ENCODE measurements at regions not wholly inside any gene's neighbourhood (a gene's known extent, or its start where the extent isn't known, plus 50 kb on each side); places are given as distances from the start of the nearest gene placed in this dataset.

DNA sequence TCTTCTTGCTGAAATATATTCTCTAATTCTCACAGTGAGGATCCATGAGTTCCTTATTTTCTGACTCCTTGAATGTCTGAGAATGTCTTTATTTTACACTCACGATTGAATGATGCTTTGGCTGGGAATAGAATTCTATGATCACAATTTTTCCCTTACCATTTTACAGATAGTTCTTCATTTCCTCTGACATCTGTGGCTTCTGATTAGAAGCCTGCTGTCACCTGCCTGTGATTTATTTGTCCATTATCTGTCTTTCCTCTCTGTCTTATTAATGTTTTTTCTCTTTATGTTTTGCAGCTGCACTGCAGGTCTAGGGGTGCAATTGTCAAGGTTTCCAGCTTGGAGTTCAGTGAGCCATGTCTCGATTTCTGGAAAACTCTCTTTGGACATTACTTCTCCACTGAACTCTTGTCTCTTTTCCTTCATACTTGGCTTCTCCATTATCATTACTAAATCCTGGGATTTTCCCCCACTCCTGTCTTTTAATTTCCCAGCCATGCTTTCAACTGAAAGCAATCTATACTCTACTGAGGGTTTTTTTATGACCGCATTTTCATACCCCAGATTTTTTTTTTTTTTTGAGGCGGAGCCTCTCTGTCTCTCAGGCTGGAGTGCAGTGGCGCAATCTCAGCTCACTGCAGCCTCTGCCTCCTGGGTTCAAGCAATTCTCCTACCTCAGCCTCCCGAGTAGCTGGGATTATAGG, 85.8 kb upstream of the PRNP start:
- no peak for DNase-seq (ENCODE audit: low read depth)

DNA sequence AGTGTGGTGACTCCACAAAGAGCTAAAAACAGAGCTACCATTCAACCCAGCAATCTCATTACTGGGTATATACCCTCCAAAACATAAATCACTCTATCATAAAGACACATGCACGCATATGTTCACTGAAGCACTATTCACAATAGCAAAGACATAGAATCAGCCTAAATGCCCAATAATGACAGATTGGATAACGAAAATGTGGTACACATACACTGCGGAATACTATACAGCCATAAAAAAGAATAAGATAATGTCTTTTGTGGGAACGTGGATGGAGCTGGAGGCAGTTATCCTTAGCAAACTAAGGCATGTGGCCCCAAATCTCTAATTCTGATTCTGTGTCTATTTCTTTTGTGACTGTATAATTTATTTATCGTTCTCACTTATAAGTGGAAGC, 89.0 kb upstream of the PRNP start:
- DNase-seq (ENCODE audit: low read depth): no peak

DNA sequence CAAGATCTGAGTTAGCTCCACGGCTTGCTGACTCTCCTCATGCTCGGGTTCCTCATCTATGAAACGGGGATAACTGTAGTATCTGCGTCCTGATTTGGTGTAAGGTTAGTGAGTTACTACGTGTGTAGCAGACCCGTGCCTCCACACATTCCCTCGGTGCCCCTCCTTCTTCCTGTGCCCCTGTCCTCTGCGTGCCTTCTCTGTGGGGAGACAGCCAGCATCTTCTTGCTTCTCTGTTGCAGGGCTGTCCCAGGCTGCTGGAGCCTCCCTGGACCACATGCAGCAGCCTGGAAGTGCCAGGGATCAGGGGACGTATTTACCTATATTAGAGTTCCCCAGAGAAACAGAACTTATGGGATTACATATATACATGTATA, 93.1 kb upstream of the PRNP start:
- DNase-seq (ENCODE audit: low read depth): no peak

DNA sequence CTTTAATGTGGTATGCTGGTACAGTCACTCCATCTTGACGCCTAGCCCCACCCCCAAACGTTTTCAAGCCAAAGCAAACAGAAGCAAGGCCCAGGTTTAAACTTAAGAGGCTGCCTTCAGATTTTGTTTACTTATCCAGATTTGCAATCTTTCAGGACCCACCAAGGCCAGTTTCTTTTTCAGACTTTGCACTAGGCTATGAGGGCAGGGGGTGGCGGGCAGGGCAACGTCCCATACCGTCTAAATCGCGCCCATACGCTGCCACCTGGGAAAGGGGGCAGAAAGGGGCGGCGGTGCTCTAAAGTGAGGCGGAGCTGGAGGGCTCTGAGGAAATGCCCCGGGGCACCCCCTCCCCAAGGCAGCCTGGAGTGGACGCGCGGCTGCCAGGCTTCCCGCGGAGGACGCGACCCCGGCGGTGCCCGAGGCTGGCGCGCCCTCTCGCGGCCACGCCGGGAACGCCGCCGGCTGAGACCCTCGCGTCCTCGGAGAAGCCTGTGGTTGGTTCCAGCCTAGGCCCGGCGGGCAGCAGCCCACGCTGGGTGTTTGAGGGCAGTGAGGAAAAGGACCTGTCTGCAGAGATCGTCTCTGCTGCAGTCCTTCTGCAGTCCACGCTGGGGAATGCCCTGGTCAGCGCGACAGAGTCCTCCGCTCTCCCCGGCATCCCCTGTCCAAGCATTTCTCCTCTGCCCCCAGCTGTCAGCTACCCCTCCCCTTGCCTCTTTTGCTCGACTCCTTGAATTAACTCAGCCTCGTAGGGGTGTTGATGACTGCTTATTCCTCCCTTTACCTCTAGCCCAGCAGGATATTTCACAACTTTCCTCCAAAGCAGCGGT, 93.7 kb upstream of the PRNP start:
- peak; percentile 52 for DNase-seq (ENCODE audit: low read depth)

DNA sequence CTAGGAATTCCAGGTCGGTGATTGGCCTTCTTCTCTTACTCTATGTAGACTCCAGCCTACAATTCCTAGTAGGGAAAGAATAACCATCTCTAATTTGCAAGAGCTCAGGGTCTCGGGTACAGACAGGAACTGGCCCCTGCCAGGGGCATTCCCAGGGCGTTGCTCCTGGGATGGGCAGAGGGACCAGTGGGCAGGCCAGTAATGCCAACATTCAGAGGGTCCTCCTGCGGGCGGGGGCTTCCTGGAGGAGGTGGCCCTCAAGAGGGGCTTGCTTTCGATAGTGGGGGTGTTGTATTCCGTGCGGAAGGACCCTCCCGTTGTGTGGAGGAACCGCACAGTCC, 94.3 kb upstream of the PRNP start:
- no peak for DNase-seq (ENCODE audit: low read depth)

DNA sequence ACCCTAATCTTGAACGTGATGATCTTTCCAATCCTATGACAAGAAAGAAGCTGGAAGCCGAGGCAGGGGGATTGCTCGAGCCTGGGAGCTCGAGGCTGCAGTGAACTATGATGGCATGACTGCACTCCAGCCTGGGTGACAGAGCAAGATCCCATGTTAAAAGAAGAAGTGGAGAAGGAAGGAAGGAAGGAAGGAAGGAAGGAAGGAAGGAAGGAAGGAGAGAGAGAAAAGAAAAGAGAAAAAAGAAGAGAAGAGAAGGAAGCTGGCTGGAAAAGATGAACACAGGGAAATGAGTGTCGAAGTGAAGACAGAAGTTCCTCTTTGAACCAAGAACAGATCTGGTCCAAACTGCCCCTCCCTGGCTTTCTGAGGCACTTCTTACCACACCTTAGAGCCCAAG, 100.5 kb upstream of the PRNP start:
- no peak for DNase-seq (ENCODE audit: low read depth)

DNA sequence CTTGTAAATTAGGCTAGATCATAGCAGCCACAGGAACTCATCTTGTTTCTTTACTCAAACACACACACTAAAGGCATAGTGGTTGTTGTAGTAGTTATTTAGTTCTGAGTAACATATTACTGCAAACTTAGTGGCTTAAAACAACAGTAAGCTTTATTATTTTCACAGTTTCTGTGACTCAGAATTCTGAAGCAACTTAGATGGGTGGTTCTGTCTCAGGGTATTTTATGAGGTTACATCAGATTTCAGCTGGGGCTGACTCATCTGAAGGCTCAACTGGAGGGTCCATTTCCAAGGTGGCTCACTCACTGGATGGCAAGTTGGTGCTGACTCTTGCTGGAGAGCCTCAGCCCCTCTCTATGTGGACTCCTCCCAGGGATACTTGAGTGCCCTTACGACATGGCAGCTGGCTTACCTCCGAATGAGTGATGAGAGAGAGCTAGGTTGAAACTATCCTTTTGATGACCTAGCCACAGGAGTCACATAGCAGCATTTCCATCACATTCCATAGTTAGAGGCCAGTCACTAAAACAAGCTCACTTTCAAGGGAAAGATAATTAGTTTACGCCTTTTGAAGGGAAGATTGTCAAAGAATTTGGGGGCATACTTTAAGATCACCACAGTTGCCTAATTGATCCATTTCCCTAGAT, 101.0 kb upstream of the PRNP start:
- peak; percentile 82 for DNase-seq (ENCODE audit: low read depth)

DNA sequence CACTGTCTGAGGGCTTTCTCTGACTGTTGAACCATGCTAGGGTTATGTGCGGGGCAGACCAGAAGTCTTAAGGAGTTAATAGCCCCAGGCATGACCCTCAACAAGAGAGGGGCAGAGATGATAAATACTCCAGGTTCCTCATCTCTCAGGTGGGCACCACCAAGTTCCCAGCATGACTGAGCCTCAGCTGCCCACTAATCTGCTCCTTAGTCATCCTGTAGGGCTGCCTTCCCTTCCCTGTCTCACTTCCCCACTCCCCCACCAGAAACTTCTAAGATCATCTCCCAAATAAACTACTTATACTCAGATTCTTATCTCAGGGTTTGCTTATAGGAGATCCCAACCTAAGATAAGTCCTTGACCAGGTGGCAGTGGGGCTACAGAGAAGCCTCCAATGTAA, 101.7 kb upstream of the PRNP start:
- no peak for DNase-seq (ENCODE audit: low read depth)

DNA sequence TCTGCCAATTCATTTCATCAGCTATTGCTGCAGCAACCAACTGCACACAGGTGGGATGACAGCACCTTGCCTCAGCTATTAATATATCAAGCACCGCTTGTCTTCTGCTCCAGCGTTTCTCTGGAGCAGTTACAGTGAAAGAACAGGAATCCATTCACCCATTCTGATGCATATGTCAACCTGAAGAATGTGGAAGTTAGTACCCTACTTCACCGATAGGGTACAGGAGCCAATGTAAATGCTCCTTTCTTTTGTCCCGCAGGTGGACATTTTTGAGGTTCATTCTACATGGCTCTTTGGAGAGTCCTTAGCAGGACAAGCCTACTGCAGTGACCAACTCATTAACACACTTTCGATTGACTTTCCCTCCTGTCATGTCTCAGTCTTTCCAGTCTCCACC, 104.4 kb upstream of the PRNP start:
- DNase-seq (ENCODE audit: low read depth): no peak

DNA sequence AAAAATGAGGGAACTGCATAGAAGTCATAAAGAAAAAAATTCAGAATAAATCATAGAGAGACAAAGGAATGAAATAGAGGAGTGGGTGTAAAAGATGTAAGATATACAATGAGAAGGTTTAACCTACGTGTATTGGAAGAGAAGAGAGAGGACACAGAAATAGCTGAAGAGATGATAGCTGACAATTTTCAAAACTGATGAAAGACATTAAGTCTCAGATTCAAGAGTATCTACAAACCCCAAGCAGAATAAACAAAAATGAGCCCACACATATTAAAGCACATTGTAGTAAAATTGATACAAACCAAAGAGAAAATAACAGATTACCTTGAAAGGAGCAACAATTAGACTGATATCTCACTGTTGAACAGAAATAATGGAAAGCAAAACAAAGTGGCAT, 107.9 kb upstream of the PRNP start:
- no peak for DNase-seq (ENCODE audit: low read depth)

DNA sequence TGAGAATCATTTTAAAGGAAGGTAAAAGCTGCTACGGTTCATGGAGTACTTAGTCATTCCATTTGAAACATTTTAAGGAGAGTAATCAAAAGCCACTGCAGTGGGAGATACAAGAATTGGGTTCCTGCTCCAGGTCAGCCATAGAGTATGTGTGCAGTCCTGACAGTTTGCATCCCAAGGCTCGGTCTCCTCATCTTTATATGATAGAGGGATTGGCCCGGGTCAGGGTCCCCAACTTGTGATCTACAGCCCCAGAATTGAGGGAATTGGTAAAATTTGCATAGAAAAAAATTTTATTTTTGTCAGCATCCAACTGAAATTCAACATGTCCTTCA, 111.9 kb upstream of the PRNP start:
- no peak for DNase-seq (ENCODE audit: low read depth)

DNA sequence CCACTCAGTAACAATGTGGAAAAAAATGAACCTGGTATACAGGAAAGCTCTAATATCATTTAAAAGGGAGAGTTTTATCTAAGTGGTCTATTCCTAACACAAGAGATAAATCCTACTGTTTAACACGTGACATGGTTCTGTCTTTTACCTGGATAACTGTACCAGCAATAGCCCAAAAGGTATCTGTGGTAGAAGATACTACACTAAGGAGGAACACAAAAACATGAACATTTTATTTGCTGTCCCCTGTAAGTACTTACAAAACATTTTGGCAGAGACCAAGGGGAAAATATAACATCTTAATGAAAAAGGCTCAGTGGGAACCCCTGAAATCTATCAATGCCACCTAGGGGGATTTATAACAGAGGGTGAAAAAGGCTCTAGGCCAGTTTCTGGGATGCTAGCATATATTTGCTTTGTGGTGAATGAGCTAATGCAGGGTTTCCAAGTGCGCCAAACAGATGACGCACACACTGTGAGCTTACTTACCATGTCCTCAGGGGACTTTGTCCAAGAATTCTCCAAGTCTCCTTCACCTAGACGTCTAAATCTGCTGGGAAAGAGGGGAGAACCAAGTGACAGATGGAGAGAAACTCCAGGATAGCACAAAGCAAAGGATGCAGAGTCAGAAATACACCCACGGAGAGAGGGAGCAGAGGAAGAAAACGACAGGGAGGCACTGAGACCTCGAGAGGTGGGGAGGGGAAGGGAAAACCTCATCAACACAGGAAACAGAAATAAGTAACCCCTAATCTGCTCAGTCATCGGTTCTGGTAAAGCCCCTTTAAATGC, 112.5 kb upstream of the PRNP start:
- peak; percentile 93 for DNase-seq (ENCODE audit: low read depth)

DNA sequence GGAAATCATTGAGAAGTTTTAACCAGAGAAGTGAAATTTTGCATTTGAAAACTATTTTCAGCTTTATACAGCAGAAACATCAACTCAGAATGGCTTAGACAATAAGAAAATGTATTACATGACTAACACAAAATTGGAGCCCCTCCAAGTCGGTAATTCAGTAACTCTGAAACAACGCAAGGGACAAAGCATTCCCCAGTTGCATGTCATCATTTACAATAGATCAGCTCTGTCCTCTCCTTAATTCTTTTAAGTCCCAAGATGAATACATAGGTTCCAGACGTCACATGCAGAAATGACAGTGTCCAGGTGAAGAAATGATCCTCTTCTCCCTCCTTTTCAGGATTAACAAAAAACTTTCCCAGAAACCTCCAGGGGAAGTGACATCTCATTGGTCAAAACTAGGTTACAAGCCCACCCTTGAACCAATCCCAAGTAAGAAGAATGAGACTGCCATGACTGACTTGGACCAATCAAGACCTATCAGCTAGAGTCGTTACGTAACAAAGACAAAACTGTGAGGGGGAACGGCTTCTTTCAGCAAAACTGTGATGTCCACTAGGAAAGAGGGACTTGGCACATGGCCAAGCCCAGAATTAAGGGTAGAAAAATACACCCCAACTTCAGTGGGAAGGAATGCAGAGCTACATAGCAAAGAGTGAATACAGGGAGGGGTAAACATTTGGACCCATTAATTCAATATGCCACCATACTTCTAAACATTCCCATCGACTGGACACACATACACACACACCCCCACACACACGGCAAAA, 114.3 kb upstream of the PRNP start:
- peak; percentile 41 for DNase-seq (ENCODE audit: low read depth)

DNA sequence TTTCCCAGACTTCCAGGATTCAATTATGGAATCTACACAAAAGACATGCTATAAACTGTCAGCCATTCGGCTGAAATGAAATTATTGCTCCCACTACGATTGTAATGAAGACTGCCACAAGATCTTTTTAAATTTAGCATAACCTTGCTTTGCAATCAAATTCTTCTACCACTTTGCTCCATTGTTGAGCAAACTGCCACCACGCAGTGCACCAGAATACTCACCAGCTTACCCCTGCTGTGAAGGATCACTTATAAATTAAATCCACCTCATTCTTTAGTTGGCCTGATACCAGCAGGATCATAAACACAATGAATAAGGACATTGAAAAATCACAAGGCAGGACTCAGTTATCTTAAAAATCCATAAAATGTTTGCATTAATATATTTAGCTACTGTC, 116.4 kb upstream of the PRNP start:
- no peak for DNase-seq (ENCODE audit: low read depth)

DNA sequence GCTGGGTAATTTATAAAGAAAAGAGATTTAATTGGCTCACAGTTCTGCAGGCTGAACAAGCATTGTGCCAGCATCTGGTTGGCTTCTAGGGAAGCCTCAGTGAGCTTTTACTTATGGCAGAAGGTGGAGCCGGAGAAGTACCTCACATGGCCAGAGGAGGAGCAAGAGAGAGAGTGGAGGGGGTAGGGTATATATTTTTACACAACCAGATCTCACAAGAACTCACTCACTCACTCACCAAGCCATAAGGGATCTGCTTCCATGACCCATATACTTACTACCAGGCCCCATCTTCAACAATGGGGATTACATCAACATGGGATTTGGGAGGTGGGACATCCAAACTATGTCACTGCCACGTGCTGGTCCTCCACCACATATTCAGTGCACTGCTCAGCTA, 117.2 kb upstream of the PRNP start:
- DNase-seq (ENCODE audit: low read depth): no peak

DNA sequence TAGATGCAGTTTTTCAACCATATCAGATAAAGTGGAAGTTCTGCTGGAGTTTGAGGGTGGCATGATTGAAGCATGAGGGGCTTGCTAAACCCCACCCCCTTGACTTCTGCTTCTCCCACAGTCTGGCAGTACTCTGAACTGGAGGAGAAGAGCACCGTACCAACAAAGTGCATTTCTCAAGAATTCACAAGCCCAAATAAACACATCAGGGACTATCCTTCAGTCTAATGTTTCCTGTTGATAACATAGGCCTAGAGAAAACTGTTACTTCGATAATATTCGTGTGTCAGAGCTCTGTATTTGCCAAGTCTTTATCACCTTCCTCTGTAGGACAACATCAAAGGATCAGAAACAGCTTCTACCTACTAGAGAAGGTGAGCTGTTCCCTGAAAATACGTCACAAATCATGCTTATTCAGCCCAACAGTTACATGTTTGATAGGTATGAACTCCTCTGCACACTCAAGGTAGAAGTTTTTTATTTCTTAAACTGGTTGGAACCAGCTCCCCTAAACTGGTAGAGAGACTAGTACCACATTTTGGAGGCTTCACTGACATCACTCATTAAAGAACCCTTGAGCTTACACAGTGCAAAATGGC, 117.8 kb upstream of the PRNP start:
- DNase-seq (ENCODE audit: low read depth): no peak

DNA sequence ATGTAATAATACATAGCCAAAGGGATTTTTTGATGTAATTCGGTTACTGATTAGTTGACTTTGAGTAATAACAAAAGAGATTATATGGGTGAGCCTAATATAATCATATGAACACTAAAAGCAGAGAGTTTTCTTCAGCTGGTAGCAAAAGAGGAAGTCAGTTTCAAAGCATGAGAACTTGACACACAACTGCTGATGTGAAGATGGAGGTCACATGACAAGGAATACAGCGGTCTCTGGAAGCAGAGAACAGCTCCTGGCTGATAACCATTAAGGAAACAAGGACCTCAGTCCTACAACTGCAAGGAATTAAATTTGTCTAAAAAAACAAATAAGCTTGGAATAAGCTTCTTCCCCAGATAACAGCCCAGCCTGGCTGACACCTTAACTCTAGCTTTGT, 119.1 kb upstream of the PRNP start:
- DNase-seq (ENCODE audit: low read depth): no peak

DNA sequence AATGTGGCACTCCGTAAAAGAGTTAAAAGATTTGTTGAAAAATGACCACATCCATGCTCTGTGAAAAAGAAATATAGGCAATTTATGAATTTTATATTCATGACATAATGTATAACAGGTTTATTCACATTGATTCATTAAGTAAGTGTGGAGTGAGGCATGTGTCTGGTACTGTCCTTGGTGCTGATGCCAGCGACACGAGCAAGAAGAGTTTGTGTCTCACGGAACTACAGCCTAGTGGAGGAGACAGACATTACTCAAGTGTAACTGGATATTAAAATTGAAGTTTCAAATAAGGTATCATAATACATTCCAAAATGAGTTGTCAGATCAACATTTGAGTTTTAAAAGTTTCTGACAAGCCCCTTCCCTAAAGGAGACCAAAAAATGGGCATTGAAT, 122.7 kb upstream of the PRNP start:
- peak; percentile 79 for DNase-seq (ENCODE audit: low read depth)

DNA sequence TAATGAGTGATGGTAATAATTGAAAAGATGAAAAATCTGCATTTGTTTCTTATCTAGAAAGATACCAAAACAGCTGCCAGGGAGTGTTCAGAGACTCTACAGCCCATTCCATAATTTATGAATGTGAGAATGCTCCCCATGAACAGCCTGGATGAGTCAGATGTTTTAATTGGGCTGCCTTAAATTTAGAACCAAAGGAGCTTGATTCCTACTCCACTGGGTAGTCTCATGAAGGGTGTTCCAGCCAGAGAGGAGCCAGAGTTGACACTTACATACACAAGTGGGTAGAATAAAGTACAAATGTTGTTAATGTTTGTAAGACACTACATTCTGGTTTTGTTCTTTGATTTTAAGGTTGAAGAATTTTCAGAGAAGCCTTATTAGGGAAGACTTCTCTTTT, 123.2 kb upstream of the PRNP start:
- DNase-seq (ENCODE audit: low read depth): peak; percentile 68

DNA sequence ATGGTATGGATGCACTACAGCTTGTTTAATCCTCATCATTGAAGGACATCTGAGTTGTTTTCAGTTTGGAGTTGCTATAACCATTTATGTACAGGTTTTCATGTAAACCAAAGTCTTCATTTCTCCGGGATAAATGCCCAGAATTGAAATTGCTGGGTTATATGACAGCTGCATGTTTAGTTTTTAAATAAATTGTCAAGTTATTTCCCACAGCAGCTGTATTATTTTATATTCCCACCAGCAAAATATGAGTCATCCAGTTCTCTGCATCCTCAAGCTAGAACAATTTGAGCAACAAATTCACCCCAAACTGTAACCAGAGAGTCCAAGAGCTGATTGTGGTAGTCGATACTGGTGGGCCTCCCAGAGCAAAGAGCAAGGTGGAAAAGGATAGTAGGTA, 125.6 kb upstream of the PRNP start:
- peak; percentile 73 for DNase-seq (ENCODE audit: low read depth)

DNA sequence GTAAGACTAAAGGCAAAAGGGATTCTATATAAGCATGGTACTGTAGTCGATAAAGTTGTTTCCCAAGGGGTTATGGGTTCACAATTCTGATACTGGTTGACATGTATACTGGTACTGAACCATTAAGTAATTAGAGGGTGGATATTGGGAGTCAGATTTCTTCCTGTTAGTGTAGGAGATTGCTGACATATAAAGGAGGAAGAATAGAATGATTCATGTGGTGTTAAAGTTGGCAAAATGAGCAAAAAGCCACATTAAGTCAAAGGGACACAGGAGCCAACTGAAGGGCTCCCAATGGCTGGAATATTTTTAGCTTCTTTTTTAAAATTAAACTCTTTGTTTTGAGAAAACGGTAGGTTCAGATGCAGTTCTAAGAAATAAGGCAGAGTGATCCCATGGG, 126.3 kb upstream of the PRNP start:
- peak; percentile 49 for DNase-seq (ENCODE audit: low read depth)

DNA sequence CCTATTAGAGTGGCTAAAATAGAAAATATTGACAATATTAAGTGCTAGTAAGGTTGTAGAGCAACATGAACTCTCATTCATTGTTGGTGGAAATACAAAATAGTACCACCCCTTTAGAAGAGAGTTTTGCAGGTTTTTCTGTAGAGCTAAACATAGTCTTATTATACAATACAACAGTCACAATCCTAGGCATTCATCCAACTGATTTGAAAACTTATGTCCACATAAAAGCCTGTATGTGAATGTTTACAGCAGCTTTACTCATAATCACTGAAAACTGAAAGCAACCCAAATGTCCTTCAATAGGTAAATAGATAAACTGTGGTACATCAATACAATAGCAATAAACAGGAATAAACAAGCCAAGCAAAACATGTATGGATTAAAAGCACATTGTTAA, 127.2 kb upstream of the PRNP start:
- no peak for DNase-seq (ENCODE audit: low read depth)

All from EH (cell line).